OCI-LY7 (cell line): ENCODE measurements at regions not wholly inside any gene's neighbourhood (a gene's known extent, or its start where the extent isn't known, plus 50 kb on each side); places are given as distances from the start of the nearest gene placed in this dataset.

Experiments
- EZH2phosphoT487 ChIP-seq: fragments of 200-600 bp; sonication (generic); IDR thresholded peaks from 2 replicates; pipeline ENCODE4 v1.6.1; 2018; ENCODE audit warnings: low read depth, borderline replicate concordance, mild to moderate bottlenecking, mixed run types, antibody characterized with exemption, low read length, moderate library complexity, mixed read lengths
- TF ChIP-seq, protein P1 (sequence below): fragments of 200-600 bp; sonication (generic); conservative IDR thresholded peaks from 2 replicates; pipeline ENCODE4 v1.5.1; 2014; ENCODE audit warnings: mild to moderate bottlenecking, antibody characterized with exemption, low read length, moderate library complexity, mixed read lengths

GRCh38 chr1:5794279-5794678 lies 197.9 kb downstream of the NPHP4 start:
- TF ChIP-seq EZH2phosphoT487 = no peak
- TF ChIP-seq, protein P1, sequence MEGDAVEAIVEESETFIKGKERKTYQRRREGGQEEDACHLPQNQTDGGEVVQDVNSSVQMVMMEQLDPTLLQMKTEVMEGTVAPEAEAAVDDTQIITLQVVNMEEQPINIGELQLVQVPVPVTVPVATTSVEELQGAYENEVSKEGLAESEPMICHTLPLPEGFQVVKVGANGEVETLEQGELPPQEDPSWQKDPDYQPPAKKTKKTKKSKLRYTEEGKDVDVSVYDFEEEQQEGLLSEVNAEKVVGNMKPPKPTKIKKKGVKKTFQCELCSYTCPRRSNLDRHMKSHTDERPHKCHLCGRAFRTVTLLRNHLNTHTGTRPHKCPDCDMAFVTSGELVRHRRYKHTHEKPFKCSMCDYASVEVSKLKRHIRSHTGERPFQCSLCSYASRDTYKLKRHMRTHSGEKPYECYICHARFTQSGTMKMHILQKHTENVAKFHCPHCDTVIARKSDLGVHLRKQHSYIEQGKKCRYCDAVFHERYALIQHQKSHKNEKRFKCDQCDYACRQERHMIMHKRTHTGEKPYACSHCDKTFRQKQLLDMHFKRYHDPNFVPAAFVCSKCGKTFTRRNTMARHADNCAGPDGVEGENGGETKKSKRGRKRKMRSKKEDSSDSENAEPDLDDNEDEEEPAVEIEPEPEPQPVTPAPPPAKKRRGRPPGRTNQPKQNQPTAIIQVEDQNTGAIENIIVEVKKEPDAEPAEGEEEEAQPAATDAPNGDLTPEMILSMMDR = no peak
